ENCODE measurements at regions not wholly inside any gene's neighbourhood (a gene's known extent, or its start where the extent isn't known, plus 50 kb on each side); places are given as distances from the start of the nearest gene placed in this dataset.
A peak's percentile ranks its signal among the peaks of the same experiment; 100 is the strongest.

DNA sequence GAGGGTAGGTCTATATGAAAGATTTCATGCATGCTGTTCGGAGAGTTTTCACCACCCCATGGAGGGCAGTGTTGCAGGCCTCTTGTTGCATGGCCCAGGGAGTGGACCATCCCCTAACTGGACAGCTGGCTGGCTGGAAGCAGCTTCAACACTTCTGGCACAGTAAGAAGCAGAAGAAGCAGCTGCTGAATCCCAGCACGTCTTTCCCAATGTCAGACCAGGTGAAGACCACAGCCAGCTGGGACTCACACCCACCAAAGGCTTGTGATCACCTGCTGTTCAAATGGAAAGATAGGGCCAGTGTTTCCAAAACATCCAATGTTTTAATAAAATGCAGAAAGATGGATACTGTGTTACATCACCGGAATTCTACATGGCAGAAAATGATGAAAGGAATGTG lies 1423.6 kb downstream of the AACS start:
- H3K36me3 Mint-ChIP-seq (ENCODE audit: low read depth), result no peaks in the 10 kb centered on the region
- H3K4me3 Mint-ChIP-seq, result no peak overlapping the region
- DNase-seq (ENCODE audit: low spot score), result no peak
- intact Hi-C loops (cut with micrococcal nuclease), result no loop called here
- H3K27me3 Mint-ChIP-seq (ENCODE audit: insufficient read depth), result peaks cover 1% of the 10 kb centered on the region
- H3K4me1 Mint-ChIP-seq (ENCODE audit: low read depth), result no peaks in the 10 kb centered on the region
- H3K27ac Mint-ChIP-seq, result no peak overlapping the region
- H3K9me3 Mint-ChIP-seq, result peaks cover 8% of the 10 kb centered on the region

DNA sequence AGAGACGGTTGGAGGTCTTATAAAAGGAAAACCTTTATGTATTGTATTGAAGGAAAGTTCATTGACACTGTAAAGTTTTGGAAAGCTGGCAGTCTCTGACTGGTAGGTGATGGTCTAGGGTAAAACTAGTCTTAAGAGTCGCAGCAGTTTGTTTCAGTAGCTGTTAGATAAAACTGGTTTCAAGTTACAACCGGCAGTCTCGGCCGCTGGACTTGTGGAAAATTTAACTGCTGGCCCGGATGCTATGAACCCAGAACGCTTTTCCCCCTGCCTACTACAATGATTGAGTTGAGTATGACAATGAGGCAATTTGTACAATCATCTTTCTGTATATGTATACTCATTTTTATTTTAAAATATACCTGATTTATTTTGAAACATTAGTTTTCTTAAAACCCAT lies 1426.9 kb downstream of the AACS start:
- H3K4me1 Mint-ChIP-seq (ENCODE audit: low read depth), result no peaks in the 10 kb centered on the region
- no peak for DNase-seq (ENCODE audit: low spot score)
- H3K36me3 Mint-ChIP-seq (ENCODE audit: low read depth), result no peaks in the 10 kb centered on the region
- no peaks in the 10 kb centered on the region for H3K27me3 Mint-ChIP-seq (ENCODE audit: insufficient read depth)
- intact Hi-C loops (cut with micrococcal nuclease), result no loop called here
- no peak overlapping the region for H3K4me3 Mint-ChIP-seq
- H3K9me3 Mint-ChIP-seq, result peaks cover 12% of the 10 kb centered on the region
- H3K27ac Mint-ChIP-seq, result no peak overlapping the region

DNA sequence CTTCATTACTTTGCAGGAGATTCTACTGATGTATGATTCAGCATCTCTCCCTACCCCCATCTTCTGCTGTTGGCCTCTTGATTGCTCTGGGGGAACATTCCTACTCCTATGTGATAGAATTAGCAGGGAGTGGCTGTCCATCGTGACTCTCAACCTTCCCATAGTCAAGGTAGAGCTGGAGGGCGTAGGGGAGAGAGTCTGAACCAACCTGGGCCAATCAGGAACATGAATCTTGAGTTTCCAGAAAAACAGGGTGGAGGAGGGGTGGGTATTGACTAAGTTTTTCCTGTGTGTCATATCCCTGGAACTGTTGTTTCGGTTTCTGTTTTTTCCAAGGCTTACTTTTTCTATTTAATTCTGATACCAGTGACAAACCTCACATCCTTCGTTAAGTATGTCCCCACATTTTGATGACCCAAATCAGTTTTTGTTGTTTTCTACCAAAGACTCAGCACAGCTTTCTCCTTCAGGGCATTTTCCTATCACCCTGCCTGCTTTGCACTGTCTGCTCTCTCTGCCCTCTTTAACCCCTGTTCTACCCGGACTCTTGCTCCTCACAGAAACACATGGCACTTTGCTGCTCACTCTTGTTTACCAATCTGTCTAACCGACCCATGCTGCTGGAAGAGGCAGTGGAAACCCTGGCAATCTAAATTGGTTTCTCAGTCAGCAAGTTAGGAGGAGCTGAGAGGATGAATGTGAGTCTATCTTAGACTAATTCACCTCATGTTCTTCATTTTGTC lies 1428.3 kb downstream of the AACS start:
- H3K4me3 Mint-ChIP-seq, result no peak overlapping the region
- no peaks in the 10 kb centered on the region for H3K36me3 Mint-ChIP-seq (ENCODE audit: low read depth)
- no peaks in the 10 kb centered on the region for H3K4me1 Mint-ChIP-seq (ENCODE audit: low read depth)
- intact Hi-C loops (cut with micrococcal nuclease), result no loop called here
- H3K27me3 Mint-ChIP-seq (ENCODE audit: insufficient read depth), result no peaks in the 10 kb centered on the region
- DNase-seq (ENCODE audit: low spot score), result no peak
- peaks cover 18% of the 10 kb centered on the region for H3K9me3 Mint-ChIP-seq
- H3K27ac Mint-ChIP-seq, result no peak overlapping the region

DNA sequence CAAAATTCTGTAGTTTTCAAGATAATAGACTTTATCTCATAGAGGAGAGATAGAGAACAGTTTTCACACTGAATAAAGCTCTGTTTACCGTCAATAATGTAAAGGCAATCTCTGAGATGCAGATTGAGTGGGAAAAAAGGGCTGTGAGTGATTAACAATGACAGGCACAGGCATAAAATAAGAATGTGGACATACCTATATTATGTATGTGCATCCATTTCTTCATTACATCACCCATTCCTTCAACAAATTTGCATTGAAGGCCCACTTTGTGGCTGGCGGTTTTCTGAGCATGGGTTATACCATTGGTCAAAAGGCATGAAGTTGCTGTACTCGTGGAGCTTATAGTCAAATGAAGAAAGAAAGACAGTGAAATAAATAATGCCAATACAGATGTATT lies 1431.0 kb downstream of the AACS start:
- Mint-ChIP-seq H3K27me3 (ENCODE audit: insufficient read depth) (no peaks in the 10 kb centered on the region), H3K9me3 (peaks cover 17% of the 10 kb centered on the region), H3K4me1 (ENCODE audit: low read depth) (no peaks in the 10 kb centered on the region), H3K4me3 (no peak overlapping the region), H3K27ac (no peak overlapping the region), H3K36me3 (ENCODE audit: low read depth) (no peaks in the 10 kb centered on the region)
- no peak for DNase-seq (ENCODE audit: low spot score)
- intact Hi-C loops (cut with micrococcal nuclease), result no loop called here

DNA sequence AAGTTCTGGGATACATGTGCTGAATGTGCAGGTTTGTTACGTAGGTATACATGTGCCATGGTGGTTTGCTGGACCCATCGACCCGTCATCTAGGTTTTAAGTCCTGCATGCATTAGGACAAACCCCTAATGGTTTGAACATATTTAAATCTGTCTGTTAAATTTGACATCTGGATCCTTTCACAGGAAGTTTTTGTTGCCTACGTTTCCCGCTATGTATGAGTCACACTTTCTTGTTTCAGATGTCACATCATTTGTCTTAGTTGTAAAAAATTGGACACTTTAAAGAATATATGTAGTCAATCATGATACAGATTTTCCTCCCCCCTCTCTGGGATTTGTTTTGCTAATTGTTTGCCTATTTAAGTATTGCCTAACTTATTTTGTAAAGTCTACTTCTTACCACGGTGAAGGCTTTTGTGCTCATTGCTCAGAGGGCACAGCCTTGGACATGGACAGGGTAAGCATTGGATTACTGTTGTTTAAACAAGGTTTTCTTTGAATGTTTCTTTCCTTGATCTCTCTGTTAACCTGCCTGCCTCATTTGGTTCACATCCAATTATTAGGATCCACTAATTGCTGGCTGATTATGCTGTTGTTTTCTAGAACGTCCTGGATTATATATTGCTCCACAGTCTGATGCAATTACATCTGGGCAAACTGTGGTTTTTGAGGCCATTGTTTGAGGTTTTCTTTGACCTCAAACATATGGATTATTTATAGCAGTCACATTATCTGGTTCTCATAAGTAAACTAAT lies 1441.4 kb downstream of the AACS start:
- H3K27me3 Mint-ChIP-seq (ENCODE audit: insufficient read depth), result no peaks in the 10 kb centered on the region
- H3K36me3 Mint-ChIP-seq (ENCODE audit: low read depth), result no peaks in the 10 kb centered on the region
- peaks cover 13% of the 10 kb centered on the region for H3K4me1 Mint-ChIP-seq (ENCODE audit: low read depth)
- H3K4me3 Mint-ChIP-seq, result no peak overlapping the region
- no peak for DNase-seq (ENCODE audit: low spot score)
- H3K27ac Mint-ChIP-seq, result peak overlapping the region; percentile 40
- H3K9me3 Mint-ChIP-seq, result peaks cover 33% of the 10 kb centered on the region
- intact Hi-C loops (cut with micrococcal nuclease), result loop anchor here (1.0 kb wide), 1 partner anchor 82 kb away; no protein-coding TSS in a partner anchor

DNA sequence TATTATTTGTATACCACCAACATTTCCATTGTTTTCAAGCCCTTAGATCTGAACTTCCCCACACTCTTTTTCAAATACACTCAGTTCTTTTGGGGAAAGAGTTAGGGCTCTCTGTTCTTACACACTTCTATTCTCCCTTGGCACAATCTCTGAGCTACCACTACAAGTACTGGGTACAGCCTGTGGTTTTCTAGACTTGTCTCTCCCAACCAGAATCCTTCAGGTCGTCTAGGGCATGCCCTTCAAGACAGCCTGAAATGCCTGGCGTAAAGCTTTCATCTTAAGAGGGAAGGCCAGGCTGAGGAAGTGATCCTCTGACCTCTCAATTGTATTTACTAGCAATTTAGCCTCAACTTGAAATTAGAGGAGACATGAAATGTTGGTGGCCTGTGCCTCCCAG lies 1442.0 kb downstream of the AACS start:
- Mint-ChIP-seq H3K36me3 (ENCODE audit: low read depth) (no peaks in the 10 kb centered on the region), H3K27me3 (ENCODE audit: insufficient read depth) (no peaks in the 10 kb centered on the region), H3K27ac (peak overlapping the region; percentile 75), H3K4me1 (ENCODE audit: low read depth) (peaks cover 13% of the 10 kb centered on the region), H3K4me3 (no peak overlapping the region), H3K9me3 (peaks cover 28% of the 10 kb centered on the region)
- no peak for DNase-seq (ENCODE audit: low spot score)
- intact Hi-C loops (cut with micrococcal nuclease), result no loop called here

DNA sequence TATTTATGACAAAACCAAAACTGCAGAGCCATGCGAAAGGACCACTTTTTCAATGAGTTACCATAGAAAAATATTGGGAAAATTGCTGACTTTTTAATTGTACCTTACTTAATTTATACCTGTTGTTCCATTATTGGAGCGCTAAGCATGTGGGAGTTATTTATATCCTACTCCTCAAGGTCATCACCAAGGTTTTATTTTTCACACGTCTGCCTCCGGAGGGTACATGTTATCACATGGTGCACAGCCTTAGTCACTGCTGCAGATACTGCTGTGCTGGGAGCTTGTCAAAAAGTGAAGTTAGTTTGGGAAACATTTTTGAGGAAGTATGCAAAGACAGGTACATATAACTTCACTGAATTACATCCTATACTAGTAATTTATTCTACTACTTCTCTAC lies 1444.3 kb downstream of the AACS start:
- H3K27ac Mint-ChIP-seq, result no peak overlapping the region
- intact Hi-C loops (cut with micrococcal nuclease), result no loop called here
- no peaks in the 10 kb centered on the region for H3K27me3 Mint-ChIP-seq (ENCODE audit: insufficient read depth)
- peaks cover 20% of the 10 kb centered on the region for H3K4me1 Mint-ChIP-seq (ENCODE audit: low read depth)
- H3K36me3 Mint-ChIP-seq (ENCODE audit: low read depth), result no peaks in the 10 kb centered on the region
- H3K4me3 Mint-ChIP-seq, result no peak overlapping the region
- no peak for DNase-seq (ENCODE audit: low spot score)
- H3K9me3 Mint-ChIP-seq, result peaks cover 27% of the 10 kb centered on the region

DNA sequence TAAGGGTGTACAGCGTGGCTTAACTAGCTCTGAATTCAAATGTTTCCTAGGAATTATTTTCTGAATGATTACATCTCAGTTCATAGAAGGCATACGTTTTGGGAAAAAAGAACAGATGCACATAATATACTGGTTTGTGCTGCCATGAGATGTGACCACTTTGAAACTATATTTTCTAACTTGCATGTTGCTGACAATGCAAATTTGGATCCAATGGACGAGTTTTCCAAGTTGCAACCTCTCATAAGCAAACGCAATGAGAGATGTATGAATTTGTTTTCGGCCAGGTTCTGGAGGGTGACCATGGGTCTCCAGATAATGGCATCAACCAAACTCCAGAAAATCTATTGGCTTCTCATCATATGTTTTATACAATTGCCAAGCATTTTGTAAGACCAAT lies 1445.4 kb downstream of the AACS start:
- no peak overlapping the region for H3K27ac Mint-ChIP-seq
- no peak for DNase-seq (ENCODE audit: low spot score)
- no peaks in the 10 kb centered on the region for H3K27me3 Mint-ChIP-seq (ENCODE audit: insufficient read depth)
- H3K36me3 Mint-ChIP-seq (ENCODE audit: low read depth), result no peaks in the 10 kb centered on the region
- intact Hi-C loops (cut with micrococcal nuclease), result no loop called here
- H3K4me1 Mint-ChIP-seq (ENCODE audit: low read depth), result peaks cover 20% of the 10 kb centered on the region
- no peak overlapping the region for H3K4me3 Mint-ChIP-seq
- peaks cover 26% of the 10 kb centered on the region for H3K9me3 Mint-ChIP-seq

DNA sequence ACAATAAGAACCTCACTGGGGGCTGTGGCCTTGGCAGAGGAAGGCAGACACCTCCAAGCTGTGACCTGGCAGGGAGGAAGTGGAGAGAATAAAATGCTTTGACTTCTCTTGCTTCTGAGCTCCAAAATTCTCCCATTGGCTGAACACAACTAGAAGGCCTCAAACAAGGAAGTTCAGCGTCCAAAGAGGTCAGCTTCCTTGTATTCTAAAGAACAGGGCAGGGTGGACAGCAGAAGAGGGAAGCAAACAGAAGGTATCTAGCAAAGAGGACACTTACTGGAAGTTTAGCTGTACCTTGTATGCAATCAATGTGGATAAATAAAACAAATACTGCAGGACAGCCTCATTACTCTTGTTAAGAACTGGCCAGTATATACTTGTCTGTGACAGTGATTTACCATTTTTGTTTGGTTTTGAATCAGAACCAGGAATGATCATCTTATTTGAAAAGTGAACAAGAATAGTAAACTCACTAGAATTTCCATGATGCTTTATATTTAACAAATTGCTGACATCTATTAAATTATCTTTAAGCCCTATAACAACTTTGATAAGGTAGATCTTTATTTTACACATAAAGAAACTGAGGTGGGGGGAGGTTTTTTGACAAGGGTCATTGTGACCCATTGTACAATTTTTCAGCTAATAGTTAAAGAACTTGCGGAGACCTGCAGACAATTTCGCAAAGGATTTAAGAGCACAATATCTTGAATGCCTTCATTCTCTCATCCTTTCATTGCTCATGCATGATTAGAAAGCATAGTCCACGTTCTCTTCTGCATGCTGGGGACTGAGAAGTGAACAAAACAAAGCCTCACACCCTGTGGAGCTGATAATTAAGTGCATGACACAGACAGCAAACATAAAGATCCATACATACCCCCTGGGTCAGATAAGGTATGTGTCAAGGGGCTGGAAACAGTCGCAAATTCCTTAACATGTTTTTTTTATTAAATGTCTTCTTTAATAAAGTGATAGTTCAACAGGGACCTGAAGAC lies 1448.0 kb downstream of the AACS start:
- intact Hi-C loops (cut with micrococcal nuclease), result no loop called here
- no peak overlapping the region for H3K27ac Mint-ChIP-seq
- H3K4me3 Mint-ChIP-seq, result no peak overlapping the region
- DNase-seq (ENCODE audit: low spot score), result no peak
- no peaks in the 10 kb centered on the region for H3K27me3 Mint-ChIP-seq (ENCODE audit: insufficient read depth)
- H3K4me1 Mint-ChIP-seq (ENCODE audit: low read depth), result peaks cover 7% of the 10 kb centered on the region
- no peaks in the 10 kb centered on the region for H3K36me3 Mint-ChIP-seq (ENCODE audit: low read depth)
- peaks cover 12% of the 10 kb centered on the region for H3K9me3 Mint-ChIP-seq

DNA sequence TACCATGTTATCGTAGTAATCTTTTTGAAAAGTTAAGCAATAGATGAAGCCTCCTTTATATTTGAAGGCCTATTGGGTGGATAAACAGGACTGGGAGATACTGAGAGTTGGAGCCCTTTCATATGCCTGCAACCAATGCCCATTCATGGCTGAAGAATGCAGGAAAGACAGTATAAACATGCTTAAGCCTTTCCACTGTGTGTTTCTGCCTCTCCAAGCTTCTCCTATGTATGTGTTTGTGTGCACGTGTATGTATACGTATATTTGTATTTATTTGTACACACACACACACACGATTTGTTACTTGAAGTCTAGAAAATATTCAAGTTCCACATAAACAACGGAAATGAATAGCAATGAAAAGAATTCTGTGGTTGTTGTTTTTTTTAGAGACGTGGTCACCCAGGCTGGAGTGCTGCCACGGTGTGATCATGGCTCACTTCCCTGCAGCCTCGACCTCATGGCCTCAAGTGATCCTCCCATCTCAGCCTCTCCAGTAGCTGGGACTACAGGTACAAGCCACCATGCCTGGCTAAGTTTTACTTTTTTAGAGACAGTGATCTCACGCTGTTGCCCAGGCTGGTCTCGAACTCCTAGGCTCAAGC lies 1453.5 kb downstream of the AACS start:
- Mint-ChIP-seq H3K36me3 (ENCODE audit: low read depth) (no peaks in the 10 kb centered on the region), H3K4me1 (ENCODE audit: low read depth) (no peaks in the 10 kb centered on the region), H3K27me3 (ENCODE audit: insufficient read depth) (no peaks in the 10 kb centered on the region), H3K27ac (no peak overlapping the region), H3K4me3 (no peak overlapping the region), H3K9me3 (no peaks in the 10 kb centered on the region)
- no peak for DNase-seq (ENCODE audit: low spot score)
- intact Hi-C loops (cut with micrococcal nuclease), result no loop called here

DNA sequence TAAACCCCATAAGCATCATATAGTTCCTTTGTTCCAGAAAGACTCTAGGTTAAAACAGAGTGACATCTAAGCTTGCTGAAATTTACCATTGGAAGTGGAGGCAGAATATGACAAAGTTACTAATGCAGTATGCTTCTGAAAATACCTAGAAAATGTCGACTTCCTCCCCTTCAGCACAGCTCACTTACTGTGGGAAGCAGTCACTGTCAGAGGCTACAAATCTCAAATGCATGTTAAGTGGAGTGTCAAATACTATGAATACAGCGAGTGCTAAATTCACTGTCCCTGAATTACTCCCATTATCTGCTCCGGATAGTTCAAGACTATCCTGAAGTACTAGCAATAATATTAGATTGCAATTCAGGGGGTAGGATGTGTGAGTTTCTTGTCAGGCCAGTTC lies 1454.6 kb downstream of the AACS start:
- Mint-ChIP-seq H3K4me3 (no peak overlapping the region), H3K4me1 (ENCODE audit: low read depth) (no peaks in the 10 kb centered on the region), H3K36me3 (ENCODE audit: low read depth) (no peaks in the 10 kb centered on the region), H3K27me3 (ENCODE audit: insufficient read depth) (no peaks in the 10 kb centered on the region), H3K9me3 (no peaks in the 10 kb centered on the region), H3K27ac (no peak overlapping the region)
- intact Hi-C loops (cut with micrococcal nuclease), result no loop called here
- DNase-seq (ENCODE audit: low spot score), result no peak

DNA sequence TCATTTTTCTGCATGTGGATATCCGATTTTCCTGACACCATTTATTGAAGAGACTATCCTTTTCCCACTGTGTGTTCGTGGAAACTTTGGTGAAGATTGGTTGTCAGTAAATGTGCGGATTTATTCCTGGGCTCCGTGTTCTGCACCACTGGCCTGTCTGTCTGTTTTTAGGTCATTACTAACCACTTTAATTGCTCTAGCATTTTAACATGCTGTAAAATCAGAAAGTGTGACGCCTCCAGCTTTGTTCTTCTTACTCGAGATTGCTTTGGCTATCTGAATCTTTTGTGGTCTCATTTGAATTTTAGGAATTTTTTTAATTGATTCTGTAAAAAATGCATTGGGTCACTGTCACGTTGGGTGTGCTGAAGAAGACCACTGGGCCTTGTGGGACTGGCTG lies 1458.7 kb downstream of the AACS start:
- no peak for DNase-seq (ENCODE audit: low spot score)
- no peak overlapping the region for H3K27ac Mint-ChIP-seq
- H3K9me3 Mint-ChIP-seq, result no peaks in the 10 kb centered on the region
- no peaks in the 10 kb centered on the region for H3K27me3 Mint-ChIP-seq (ENCODE audit: insufficient read depth)
- H3K4me1 Mint-ChIP-seq (ENCODE audit: low read depth), result no peaks in the 10 kb centered on the region
- H3K4me3 Mint-ChIP-seq, result no peak overlapping the region
- no peaks in the 10 kb centered on the region for H3K36me3 Mint-ChIP-seq (ENCODE audit: low read depth)
- intact Hi-C loops (cut with micrococcal nuclease), result no loop called here
